Breast epithelium (tissue), 4 donors: ENCODE measurements at regions not wholly inside any gene's neighbourhood (a gene's known extent, or its start where the extent isn't known, plus 50 kb on each side); places are given as distances from the start of the nearest gene placed in this dataset.

ENCODE experiments used
- DNase-seq, 2 donors: peaks; one replicate each; pipeline ENCODE4 v3.0.0-alpha.2; 2019; ENCODE audit warnings: low spot score in 2 of 2
- H3K27ac ChIP-seq, 2 donors: fragments of 200-600 bp; sonication (generic) in 1 of 2; one replicate each; pipeline ENCODE4 v1.5.1; 2016 to 2019; ENCODE audit warnings: mild to moderate bottlenecking in 1 of 2
- H3K27me3 ChIP-seq, 2 donors: fragments of 200-600 bp; sonication (generic) in 1 of 2; one replicate each; pipeline versions ENCODE4 v1.5.1 to v1.6.0; 2017 to 2019; ENCODE audit warnings: control low read depth in 1 of 2, mild to moderate bottlenecking in 1 of 2
- H3K36me3 ChIP-seq: fragments of 200-600 bp; one replicate; pipeline ENCODE4 v1.5.1; 2019
- H3K4me1 ChIP-seq, 2 donors: fragments of 200-600 bp; sonication (generic); one replicate each; pipeline ENCODE4 v1.5.1; 2016 to 2019; ENCODE audit warnings: control low read depth in 1 of 2
- H3K4me3 ChIP-seq, 3 donors: fragments of 200-600 bp; sonication (generic); 1 replicate in 2 of 3; 2 replicates in 1 of 3; pipeline ENCODE4 v1.5.1; 2016 to 2019; ENCODE audit warnings: mild to moderate bottlenecking in 3 of 3, moderate library complexity in 2 of 3
- H3K9me3 ChIP-seq, 2 donors: fragments of 200-600 bp; sonication (generic) in 1 of 2; one replicate each; pipeline ENCODE4 v1.5.1; 2016 to 2019; ENCODE audit warnings: control low read depth in 1 of 2
- POLR2A ChIP-seq: fragments of 450-650 bp; IDR thresholded peaks from one replicate; pipeline ENCODE4 v1.6.1; 2016; ENCODE audit warnings: antibody characterized with exemption, mild to moderate bottlenecking, moderate library complexity
- POLR2AphosphoS5 ChIP-seq, 3 donors: sonication (generic); formaldehyde crosslinking; IDR thresholded peaks; one replicate each; pipeline ENCODE4 v1.6.1; 2017; ENCODE audit warnings: antibody characterized with exemption in 3 of 3
- intact Hi-C: fragments of 100-400 bp; cut with DNase I; formaldehyde crosslinking; loops from one replicate; pipeline ENCODE4 v1.15.1; 2023; ENCODE audit warnings: low total_unique reads
- TF ChIP-seq, protein P1 (sequence below), 3 donors: fragments of 450-650 bp; IDR thresholded peaks; one replicate each; pipeline ENCODE4 v1.5.1; 2016 to 2017; ENCODE audit warnings: antibody characterized with exemption in 3 of 3, mild to moderate bottlenecking in 3 of 3, moderate library complexity in 3 of 3

DNA sequence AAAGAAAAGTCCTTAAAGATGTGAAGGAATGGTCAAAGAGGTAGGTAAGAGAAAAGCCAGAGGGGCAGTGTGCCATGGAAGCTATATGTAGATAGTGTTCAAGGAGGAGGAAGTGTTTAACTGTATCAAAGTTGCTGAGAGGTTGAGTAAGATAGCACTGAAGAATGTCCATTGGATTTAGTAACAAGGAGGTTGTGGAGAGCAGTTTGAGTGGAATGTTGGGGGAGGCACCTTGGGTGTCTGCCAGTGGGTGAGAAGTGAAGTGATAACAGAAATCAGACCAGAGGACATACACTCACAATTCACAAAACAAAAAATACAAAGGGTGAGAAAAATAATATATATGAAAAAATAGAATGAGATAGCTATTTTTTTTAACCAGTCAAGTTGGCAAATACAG, 121.3 kb upstream of the AMOT start:
- Histone ChIP-seq H3K36me3 (no peaks in the 10 kb centered on the region), H3K9me3 (no peaks in the 10 kb centered on the region), H3K27ac (no peak overlapping the region), H3K27me3 (peaks cover 0 to 39% of the 10 kb centered on the region in 2 donors), H3K4me3 (no peak overlapping the region), H3K4me1 (no peaks in the 10 kb centered on the region)
- intact Hi-C loops = no loop called here
- no peak for TF ChIP-seq POLR2A
- TF ChIP-seq, protein P1, sequence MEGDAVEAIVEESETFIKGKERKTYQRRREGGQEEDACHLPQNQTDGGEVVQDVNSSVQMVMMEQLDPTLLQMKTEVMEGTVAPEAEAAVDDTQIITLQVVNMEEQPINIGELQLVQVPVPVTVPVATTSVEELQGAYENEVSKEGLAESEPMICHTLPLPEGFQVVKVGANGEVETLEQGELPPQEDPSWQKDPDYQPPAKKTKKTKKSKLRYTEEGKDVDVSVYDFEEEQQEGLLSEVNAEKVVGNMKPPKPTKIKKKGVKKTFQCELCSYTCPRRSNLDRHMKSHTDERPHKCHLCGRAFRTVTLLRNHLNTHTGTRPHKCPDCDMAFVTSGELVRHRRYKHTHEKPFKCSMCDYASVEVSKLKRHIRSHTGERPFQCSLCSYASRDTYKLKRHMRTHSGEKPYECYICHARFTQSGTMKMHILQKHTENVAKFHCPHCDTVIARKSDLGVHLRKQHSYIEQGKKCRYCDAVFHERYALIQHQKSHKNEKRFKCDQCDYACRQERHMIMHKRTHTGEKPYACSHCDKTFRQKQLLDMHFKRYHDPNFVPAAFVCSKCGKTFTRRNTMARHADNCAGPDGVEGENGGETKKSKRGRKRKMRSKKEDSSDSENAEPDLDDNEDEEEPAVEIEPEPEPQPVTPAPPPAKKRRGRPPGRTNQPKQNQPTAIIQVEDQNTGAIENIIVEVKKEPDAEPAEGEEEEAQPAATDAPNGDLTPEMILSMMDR (IDR thresholded peaks at IDR 0.05) = no peak
- no peak for TF ChIP-seq POLR2AphosphoS5 (IDR thresholded peaks at IDR 0.05)
- no peak for DNase-seq

DNA sequence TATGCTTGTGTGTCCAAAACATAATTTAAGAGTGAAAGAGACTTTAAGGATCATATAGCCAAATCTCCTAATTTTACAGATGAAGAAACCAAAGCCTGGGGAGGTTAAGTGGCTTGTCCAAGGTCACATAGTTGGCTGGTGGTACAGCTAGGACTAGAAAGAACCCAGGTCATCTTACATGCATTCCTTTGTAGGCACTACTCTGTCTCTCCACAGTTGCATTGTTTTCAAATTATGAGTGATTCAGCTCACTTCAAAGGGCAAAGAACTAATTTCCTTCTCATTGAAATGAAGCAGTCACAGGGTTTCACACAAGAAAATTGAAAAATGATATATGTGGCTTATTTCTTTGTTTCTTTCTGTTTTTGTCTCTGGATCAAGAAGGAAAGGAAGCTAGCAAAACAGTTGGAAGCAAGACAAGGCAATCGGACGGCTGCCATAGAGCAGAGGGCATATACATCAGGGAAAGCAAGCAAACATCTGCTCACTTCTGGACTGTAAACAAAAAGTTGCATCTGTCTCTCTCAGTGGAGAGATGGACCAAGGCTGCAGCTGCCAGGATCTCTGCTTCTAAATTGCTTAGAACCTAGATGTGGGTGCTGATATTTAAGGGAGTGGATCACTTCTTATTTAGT, 107.5 kb upstream of the AMOT start:
- Histone ChIP-seq H3K27ac (no peak overlapping the region), H3K36me3 (no peaks in the 10 kb centered on the region), H3K4me1 (no peaks in the 10 kb centered on the region), H3K9me3 (no peaks in the 10 kb centered on the region), H3K4me3 (no peak overlapping the region), H3K27me3 (peaks cover 0 to 50% of the 10 kb centered on the region in 2 donors)
- TF ChIP-seq POLR2AphosphoS5 (IDR thresholded peaks at IDR 0.05) = no peak
- TF ChIP-seq, protein P1 (IDR thresholded peaks at IDR 0.05) = no peak
- no peak for TF ChIP-seq POLR2A
- intact Hi-C loops = no loop called here
- no peak for DNase-seq

DNA sequence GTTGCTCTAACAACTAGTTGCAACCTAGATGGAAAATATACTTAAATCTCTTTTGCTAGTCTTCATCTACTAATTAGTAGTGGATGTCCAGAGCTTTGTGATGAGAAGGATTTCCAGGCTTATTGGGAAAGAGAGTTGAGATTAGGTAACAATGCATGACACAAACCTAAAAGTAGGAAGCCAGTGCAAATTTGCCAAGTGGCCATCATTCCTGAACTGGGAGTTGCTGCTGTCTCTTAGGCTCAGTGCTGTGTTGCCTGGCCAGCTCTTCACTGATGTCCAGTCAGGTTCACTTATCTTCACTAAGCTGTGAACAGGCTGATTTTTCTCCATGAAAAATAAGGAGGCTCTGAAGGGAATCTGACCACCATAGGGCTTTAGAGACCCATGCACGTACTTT, 105.6 kb upstream of the AMOT start:
- H3K27me3 ChIP-seq = peaks cover 0 to 41% of the 10 kb centered on the region in 2 donors
- H3K9me3 ChIP-seq = no peaks in the 10 kb centered on the region
- no peak overlapping the region for H3K4me3 ChIP-seq
- no peaks in the 10 kb centered on the region for H3K36me3 ChIP-seq
- H3K4me1 ChIP-seq = no peaks in the 10 kb centered on the region
- TF ChIP-seq POLR2AphosphoS5 (IDR thresholded peaks at IDR 0.05) (no peak), POLR2A (no peak)
- TF ChIP-seq, protein P1 (IDR thresholded peaks at IDR 0.05) = no peak
- no peak overlapping the region for H3K27ac ChIP-seq
- DNase-seq = no peak
- intact Hi-C loops = no loop called here

DNA sequence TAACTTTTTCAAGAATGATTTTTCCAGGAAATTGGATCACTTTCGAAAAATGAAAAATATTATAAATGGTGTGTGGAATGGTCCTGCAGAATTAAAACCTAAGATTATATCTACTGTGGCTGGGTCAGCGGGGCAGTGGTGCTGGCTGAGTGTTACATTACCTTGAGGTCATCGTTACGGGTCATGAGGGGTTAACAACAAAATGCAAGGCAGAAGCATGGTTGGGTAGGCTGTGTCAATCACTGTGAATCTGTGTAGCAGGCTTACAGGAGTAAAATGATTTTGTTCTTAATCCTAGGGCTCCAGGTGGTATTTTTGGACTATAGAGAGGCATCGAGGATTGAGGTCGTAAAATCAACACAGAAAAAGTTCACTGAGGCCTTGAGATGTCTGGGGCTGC, 105.2 kb upstream of the AMOT start:
- peaks cover 0 to 41% of the 10 kb centered on the region in 2 donors for H3K27me3 ChIP-seq
- intact Hi-C loops = no loop called here
- no peaks in the 10 kb centered on the region for H3K36me3 ChIP-seq
- no peak overlapping the region for H3K27ac ChIP-seq
- no peak overlapping the region for H3K4me3 ChIP-seq
- DNase-seq = no peak
- TF ChIP-seq POLR2AphosphoS5 (IDR thresholded peaks at IDR 0.05) = no peak
- no peak for TF ChIP-seq POLR2A
- TF ChIP-seq, protein P1 (IDR thresholded peaks at IDR 0.05) = no peak
- H3K4me1 ChIP-seq = no peaks in the 10 kb centered on the region
- no peaks in the 10 kb centered on the region for H3K9me3 ChIP-seq

DNA sequence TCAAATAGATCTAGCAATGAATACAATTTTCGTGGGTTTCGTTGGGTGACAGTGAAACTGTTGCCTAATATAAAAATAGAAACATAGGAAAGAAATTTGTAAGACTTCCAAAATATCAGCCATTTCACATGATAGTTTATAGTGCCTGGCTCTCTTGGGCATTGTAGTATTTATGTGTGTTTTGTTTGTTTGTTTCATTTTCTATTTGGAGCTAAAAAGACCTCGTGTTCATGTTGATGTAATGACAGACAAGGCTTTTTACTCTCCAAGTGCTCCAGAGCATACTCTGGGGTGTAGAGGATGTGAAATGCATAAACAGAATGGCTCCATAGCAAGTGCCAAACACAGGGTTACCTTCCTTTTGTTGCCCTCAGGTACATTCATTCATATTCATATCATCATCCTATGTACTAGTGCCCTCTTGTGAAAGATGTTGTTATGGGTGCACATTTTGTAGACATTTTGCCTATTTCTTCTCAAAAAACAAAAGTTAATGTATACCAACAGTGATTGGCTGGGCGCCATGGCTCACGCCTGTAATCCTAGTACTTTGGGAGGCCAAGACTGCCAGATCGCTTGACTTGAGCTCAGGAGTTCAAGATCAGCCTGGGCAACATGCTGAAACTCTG, 100.7 kb upstream of the AMOT start:
- Histone ChIP-seq H3K4me1 (no peaks in the 10 kb centered on the region), H3K4me3 (no peak overlapping the region), H3K36me3 (no peaks in the 10 kb centered on the region), H3K9me3 (no peaks in the 10 kb centered on the region), H3K27ac (no peak overlapping the region), H3K27me3 (peaks cover 0 to 20% of the 10 kb centered on the region in 2 donors)
- no peak for TF ChIP-seq POLR2A
- TF ChIP-seq, protein P1 (IDR thresholded peaks at IDR 0.05) = no peak
- no peak for TF ChIP-seq POLR2AphosphoS5 (IDR thresholded peaks at IDR 0.05)
- intact Hi-C loops = no loop called here
- DNase-seq = no peak
